ENCODE measurements at regions not wholly inside any gene's neighbourhood (a gene's known extent, or its start where the extent isn't known, plus 50 kb on each side); places are given as distances from the start of the nearest gene placed in this dataset.
"Not testable (repeated sequence)": the region's sequence is repeated elsewhere in the genome, so short reads cannot be mapped to it uniquely, and the experiment has no call there.

DNA sequence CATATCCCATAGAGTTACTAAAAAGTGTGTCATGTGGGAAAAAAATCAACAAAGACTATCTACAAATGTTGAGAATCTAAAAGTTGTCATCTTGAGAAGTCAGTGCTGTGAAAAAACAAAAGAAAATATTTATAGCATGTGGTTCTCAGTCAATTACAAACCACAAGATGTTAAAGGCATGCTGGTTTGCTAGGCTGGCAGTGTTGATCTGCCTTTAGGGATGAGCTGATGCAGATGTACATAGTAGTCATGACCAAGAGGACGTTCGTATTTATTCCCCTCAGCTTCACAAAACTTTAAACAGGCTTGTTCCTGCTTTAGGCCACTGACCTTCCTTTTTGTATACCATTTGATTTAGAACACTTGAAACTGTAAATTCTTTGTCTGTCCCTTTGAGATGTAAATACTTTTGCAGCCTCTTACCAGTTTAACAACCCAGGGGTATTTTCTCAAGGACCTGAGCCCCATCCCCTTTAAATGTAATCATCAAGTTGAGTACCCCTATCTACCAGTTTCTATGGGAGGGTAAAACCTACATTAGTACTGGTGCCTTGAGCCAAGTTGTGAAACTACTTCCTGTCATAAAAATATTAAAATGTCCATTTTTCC lies 446.6 kb downstream of the KCNJ18 start:
- DNase-seq = no peak

DNA sequence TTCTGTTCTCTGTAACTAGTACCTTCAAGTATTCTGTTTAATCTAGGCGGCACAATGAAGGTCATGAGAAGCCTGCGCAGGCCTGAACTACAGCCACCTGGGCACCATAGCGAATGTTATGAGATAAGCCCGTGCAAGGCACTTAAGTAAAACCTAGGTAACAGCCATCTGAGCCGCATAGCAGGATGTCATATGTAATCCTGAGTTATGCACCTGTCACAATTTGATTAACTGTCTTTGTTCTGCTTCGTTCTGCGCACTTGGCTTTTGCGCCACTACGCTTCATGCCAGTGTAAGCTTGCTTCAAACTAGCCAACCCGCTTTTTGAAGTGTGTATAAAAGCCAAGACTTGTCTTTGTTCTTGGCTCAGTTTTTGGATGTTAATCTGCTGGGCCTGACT lies 449.8 kb downstream of the KCNJ18 start:
- DNase-seq = no peak

DNA sequence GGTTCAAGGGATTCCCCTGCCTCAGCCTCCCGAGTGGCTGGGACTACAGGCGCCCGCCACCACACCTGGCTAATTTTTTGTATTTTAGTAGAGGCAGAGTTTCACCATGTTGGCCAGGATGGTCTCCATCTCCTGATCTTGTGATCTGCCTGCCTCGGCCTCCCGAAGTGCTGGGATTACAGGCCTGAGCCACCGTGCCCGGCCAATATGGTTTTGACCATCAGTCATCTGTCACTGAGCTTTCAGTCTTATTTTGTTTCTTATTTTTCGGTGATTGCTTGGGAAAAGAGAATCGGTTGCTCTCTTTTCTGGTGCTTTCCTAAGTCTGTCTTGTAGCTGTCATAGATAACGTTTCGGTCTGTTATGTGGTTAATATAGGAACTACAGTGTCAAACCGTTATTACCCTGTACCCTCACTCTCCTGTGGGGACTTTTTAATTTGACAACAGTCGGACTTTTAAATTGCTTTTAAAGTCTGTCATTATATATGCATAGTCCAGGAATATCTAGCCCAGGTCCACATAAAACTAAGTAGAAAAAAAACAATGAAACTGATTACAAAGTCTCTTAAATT lies 453.4 kb downstream of the KCNJ18 start:
- no peak for DNase-seq

DNA sequence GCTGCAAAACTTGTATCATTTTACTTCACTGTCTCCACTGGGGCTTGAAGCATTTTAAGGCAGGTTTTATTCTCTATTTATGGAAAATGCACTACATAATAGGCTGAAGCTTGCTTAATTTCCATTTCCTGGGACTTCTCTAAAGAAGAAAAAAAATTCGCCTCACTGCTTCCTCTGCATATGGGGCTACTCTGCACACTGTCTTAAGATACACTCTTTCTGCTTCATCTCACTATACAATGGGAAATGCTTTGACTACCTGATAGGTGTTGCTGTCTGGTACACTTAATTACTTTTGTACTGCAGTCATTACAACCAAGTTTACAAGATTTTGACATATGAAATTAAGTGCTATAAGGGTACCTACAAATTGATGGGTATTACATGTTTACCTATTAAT lies 466.0 kb downstream of the KCNJ18 start:
- DNase-seq = no peak

DNA sequence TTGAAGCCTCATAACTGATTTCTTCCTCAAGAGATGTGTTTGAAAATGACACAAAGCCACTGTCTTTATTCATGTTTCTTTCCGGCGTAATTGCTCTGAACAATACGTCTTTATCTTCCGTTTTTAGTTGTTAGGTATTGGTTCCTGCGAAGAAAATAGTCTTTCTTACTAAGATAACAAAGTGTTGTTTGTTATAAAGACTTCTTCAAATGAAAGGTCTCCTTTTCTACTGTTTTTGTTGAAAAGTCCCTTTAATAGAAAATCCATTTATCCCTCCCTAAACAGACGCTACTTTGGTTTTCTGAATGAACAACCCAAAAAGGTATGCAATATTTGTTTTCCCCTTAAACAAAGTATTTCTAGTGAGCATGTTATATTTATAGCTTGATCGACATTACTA lies 469.1 kb downstream of the KCNJ18 start:
- DNase-seq = no peak

DNA sequence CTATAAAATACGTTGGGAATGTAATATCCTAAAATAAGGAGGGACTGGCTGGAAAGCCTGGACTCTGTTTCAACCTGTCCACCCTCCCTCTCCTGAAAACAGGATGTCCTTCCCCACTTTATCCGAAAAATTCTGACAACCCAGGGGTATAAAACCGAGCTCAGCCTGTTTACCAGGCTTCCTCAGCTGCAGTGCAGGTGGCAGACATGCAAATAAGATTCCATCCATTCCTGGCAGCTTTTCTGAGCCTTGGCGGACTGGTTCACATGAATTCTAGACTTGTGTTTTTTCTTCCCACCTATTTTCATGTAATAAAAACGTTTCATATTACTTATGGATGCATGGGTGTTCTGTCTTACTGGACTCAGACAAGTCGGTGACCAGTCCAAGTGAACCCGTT lies 479.3 kb downstream of the KCNJ18 start:
- DNase-seq = no peak

DNA sequence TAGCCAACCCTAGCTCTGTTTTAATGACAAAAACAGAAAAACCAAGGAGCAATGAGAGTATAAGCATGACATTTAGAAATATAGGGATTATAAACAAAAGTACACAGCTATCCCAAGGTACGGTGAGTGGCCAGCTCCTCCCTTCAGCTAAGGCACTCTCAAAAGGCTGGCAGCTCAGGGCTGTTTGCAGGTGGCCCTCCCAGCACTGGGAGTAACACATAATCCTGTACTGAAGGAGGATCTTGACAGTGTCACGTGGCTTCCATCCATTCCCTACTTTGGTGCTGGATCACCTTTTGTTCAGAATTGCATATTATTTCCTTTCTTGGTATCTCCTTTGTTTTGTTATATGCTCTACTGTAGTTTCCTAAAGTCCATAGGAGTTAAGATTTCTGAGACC lies 500.8 kb downstream of the KCNJ18 start:
- no peak for DNase-seq

DNA sequence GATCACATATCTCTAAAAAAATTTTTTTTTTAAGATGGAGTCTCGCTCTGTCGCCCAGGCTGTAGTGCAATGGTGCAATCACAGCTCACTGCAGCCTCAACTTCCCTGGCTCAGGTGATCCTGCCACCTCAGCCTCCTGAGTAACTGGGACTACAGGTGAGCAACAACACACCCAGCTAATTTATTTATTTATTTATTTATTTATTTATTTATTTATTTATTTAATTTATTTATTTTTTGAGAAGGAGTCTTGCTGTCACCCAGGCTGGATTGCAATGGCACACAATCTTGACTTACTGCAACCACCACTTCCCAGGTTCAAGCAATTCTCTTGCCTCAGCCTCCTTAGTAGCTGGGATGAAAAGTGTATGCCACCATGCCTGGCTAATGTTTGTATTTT lies 507.9 kb downstream of the KCNJ18 start:
- not testable (repeated sequence) for DNase-seq

DNA sequence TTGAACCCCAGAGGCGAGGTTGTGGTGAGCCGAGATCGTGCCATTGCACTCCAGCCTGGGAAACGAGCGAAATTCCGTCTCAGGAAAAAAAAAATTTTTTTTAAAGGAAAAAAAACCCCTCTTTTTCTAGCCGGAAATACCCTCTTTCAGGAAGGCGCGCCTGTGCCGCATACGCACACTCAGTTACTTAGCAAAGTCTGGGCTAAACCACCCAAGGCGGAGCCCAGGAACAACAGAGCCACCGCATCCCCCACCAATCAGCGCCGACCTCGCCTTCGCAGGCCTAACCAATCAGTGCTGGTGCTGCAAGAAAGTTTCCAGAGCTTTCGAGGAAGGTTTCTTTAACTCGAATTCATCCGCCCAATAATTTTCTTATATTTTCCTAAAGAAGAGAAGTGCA lies 510.4 kb downstream of the KCNJ18 start:
- DNase-seq = no peak

DNA sequence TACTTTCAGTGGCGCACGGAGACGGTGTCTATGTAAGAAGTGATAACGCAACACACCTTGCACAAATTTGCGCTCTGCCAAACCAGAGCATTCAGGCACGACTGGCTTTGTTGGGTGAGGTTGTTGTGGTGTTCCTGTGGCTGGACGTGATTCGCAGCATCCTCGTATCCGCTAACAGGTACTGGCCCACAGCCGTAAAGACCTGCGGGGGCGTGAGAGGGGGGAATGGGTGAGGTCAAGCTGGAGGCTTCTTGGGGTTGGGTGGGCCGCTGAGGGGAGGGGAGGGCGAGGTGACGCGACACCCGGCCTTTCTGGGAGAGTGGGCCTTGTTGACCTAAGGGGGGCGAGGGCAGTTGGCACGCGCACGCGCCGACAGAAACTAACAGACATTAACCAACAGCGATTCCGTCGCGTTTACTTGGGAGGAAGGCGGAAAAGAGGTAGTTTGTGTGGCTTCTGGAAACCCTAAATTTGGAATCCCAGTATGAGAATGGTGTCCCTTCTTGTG lies 510.9 kb downstream of the KCNJ18 start:
- no peak for DNase-seq

DNA sequence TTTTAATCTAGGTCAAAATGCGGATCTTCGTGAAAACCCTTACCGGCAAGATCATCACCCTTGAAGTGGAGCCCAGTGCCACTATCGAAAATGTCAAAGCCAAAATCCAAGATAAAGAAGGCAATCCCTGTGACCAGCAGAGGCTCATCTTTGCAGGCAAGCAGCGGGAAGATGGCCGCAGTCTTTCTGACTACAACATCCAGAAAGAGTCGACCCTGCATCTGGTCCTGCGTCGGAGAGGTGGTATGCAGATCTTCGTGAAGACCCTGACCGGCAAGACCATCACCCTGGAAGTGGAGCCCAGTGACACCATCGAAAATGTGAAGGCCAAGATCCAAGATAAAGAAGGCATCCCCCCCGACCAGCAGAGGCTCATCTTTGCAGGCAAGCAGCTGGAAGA lies 511.8 kb downstream of the KCNJ18 start:
- DNase-seq = not testable (repeated sequence)

DNA sequence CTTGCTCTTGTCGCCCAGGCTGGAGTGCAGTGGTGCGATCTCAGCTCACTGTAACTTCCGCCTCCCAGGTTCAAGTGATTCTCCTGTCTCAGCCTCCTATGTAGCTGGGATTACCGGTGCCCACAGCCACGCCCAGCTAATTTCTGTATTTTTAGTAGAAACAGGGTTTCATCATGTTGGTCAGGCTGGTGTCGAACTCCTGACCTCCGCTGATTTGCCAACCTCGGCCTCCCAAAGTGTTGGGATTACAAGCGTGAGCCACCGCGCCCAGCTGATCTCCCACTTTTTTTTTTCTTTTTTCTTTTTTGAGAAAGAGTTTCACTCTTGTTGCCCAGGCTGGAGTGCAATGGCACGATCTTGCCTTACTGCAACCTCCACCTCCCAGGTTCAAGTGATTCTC lies 517.9 kb downstream of the KCNJ18 start:
- DNase-seq = not testable (repeated sequence)

DNA sequence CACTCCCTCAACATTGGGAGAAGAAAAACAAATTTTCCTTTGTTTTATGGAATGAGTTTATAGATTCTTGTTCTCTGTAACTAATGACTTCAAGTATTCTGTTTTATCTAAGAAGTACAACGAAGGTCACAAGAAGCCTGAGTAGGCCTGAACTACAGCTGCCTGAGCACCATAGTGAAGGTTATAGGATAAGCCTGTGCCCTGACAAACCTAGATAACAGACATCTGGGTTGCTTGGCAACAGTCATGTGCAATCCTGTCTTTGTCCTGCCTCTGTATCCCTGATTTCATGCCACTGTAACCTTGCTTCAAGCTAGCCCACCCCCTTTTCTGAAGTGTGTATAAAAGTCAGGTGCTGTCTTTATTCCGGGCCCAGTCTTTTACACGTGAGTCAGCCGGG lies 520.8 kb downstream of the KCNJ18 start:
- DNase-seq = not testable (repeated sequence)

DNA sequence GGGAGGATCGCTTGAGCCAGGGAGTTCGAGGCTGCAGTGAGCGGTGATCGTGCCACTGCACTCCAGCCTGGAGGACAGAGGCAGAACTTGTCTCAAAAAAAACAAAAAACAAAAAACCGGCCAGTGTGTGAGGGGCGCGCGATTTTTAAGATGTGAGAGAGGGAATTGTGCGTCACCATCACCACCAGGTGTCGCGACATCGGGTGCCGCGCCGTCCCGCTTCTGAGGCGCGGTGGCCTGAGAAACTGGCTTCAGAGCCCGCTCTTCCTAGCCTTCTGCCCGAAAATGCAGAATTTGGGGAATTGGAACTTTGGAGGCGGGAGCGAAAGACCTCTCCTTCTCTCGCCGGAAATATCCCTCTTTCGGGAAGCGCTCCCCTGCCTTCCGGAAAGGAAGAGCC lies 524.8 kb downstream of the KCNJ18 start:
- DNase-seq = no peak

DNA sequence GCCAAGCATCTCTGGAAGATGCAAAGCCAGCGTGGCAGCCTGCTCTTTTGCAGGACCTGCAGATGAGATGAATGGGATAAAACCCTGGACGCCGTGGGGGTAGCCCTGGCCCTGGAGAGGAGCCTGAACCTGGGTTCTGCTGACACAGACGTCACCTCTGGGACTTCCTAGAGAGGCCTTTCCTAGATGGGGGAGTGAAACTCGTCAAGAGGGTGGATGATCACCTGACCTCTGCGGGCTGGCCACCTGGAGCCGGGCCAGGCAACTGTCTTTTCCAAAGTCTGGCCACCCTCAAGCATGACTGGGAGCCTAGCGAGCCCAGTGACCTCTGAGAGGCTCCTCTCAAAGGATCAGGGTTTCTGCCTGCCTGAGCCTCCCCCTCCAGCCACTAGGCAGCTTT lies 529.0 kb downstream of the KCNJ18 start:
- DNase-seq = no peak

DNA sequence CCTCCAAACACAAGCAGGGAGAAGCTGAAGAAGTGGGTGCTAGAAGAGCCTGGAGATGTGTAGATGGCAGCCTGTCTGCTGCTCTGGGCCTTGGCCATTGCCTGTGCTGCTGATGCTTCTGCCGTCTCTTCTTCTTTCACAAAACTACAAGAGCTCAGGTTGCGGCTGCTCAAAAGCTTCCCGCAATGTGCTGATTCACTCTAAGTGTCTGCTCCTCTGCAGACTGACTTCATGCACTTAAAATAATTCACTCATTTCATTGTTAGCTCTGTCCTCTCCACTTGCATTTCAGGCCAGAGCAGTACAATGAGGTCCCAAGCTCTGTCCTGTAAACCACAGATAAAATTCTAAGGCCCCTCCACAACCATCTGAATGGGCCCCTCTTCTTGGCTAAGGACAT lies 534.2 kb downstream of the KCNJ18 start:
- not testable (repeated sequence) for DNase-seq

DNA sequence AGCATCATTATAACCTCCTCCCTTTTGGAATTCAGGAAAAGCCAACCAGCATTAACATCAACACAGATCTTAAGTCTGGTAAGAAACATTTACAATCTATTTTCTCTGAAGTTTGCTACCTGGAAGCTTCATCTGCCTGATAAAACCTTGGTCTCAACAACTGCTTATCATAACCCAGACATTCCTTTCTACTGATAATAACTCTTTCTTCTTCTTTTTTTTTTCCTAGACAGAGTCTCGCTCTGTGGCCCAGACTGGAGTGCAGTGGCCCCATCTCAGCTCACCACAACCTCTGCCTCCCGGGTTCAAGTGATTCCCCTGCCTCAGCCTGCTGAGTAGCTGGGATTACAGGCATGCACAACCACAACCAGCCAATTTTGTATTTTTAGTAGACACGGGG lies 534.6 kb downstream of the KCNJ18 start:
- DNase-seq = not testable (repeated sequence)

DNA sequence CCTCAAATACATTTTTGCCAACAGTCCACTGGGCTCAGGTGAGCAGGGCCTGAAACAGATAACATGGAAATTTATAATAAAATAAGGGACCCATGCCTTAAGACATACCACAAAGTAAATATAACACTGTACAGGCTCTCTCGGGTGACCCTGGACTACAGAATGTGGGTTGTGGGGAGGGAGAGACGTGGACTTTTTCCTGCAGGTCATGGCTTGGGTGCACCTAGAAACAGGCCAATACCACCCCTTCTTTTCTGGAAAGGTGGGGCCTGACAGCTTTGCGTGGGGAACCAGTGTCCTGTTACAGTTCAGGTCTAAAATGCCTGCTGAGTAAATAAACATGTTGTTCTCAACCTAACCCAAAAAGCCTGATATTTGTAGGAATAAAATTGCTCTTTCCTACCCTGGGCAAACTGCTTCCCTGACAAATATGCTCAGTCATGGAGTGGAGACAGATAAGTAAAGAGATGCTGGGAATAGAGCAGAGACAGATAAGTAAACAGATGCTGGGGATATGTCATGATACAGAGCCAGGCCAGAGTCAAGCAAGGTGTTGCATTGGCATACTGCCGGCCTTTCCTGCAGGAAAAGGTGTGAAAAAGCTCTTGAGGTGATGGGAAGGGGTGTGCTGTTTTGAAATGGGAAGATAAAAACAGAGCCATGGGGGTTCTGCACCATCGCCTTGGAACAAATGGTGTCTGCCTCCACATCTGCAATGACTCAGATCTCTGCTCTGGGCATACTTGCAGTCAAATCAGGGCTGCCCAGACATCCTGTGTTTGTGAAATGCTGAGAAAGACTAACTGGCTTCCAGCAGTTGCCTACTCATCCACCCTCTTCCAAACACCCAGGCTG lies 535.6 kb downstream of the KCNJ18 start:
- DNase-seq = not testable (repeated sequence)

DNA sequence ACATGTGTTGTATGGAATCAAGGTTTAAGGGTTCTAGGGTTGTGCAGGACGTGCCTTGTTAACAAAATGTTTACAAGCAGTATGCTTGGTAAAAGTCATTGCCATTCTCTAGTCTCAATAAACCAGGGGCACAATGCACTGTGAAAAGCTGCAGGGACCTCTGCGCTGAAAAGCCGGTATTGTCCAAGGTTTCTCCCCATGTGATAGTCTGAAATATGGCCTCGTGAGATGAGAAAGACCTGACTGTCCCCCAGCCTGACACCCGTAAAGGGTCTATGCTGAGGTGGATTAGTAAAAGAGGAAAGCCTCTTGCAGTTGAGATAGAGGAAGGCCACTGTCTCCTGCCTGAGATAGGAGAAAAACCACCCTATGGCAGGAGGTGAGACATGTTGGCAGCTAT lies 537.5 kb downstream of the KCNJ18 start:
- DNase-seq = not testable (repeated sequence)

DNA sequence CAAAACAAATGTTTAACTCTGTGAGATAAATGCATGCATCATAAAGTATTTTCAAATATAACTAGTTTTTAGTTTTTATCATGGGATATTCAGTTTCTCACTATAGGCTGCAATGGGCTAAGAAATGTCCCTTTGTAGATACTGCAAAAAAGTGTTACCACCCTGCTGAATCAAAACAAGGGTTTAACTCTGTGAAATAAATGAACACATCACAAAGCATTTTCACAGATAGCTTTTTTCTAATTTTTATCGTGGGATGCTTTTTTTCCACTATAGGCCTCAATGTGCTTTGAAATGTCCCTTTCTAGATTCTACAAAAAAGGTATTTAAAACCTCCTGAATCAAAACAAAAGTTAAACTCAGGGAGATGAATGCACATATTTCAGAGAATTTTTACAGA lies 541.1 kb downstream of the KCNJ18 start:
- DNase-seq = no peak

DNA sequence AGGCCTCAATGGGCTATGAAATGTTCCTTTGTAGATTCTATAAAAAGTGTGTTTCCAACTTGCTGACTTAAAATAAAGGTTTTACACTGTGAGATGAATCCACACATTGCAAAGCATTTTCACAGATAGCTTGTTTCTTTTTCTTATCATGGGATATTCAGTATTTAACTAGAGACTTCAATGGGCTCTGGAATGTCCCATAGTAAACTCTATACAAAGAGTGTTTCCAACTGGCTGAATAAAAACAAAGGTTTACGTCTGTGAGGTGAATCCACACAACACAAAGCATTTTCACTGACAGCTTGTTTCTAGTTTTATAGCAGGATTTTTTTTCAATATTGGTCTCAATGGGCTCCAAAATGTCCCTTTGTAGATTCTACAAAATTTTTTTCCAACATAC lies 550.1 kb downstream of the KCNJ18 start:
- no peak for DNase-seq

DNA sequence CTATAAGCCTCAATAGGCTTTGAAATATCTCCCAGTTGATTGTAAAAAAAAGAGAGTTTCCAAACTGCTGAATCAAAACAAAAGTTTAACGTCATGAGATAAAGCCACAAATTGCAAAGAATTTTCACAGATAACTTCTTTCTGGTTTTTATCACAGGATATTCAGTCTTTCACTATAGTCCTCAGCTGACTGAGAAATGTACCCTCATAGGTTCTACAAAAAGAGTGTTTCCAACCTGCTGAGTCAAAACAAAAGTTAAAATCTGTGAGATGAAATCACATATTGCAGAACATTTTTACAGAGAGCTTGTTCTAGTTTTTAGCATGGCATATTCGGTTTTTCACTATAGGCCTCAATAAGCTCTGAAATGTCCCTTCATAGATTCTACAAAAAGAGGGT lies 559.2 kb downstream of the KCNJ18 start:
- DNase-seq = no peak

DNA sequence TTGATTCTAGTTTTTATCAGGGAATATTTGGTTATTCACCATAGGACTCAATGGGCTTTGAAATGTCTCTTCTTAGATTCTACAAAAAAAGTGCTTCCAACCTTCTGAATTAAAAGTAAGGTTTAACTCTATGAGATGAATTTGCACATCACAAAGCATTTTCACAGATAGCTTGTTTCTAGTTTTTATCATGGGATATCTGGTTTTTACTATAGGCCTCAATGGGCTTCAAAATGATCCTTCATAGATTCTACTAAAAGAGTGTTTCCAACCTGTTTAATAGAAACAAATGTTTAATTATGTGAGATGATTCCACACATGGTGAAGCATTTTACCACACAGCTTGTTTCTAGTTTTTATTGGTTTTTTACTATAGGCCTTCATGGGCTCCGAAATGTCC lies 560.7 kb downstream of the KCNJ18 start:
- no peak for DNase-seq

DNA sequence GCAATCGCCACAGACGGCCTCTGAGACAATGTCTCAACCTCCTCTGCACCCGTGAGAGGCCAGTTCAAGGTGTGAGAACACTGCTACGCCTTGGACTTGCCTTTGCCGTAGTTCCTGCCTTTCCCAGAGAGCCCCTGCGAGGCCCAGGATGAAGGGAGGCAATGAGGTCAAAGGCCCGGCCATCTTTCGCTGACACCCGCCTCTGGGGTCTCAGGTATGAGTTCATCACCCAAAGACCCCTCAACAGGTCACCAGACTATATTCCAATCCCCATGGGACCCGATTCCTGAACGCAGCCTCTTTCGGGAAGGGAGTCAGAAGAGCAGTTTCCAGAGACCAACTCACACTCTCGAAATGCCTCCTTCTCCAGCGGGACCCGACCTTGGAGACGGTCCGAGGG lies 573.5 kb downstream of the KCNJ18 start:
- no peak for DNase-seq

Data from stimulated activated CD4-positive, alpha-beta T cell treated with anti-CD3 and anti-CD28 coated beads, Interleukin-15, amount 100 ng/mL, for 24 hours (primary cell).